DOHH2 (cell line): ENCODE measurements at regions not wholly inside any gene's neighbourhood (a gene's known extent, or its start where the extent isn't known, plus 50 kb on each side); places are given as distances from the start of the nearest gene placed in this dataset.

ENCODE experiments used
- H3F3A ChIP-seq: fragments of 200-600 bp; sonication (generic), shearing (Covaris generic); 2 replicates; pipeline ENCODE4 v1.6.0; 2016; ENCODE audit warnings: antibody characterized with exemption, mild to moderate bottlenecking; ENCODE audit not compliant: control insufficient read depth, insufficient read depth
- H3K27ac ChIP-seq: fragments of 200-600 bp; sonication (generic); 2 replicates; pipeline ENCODE4 v1.5.1; 2014; ENCODE audit warnings: low read depth, mild to moderate bottlenecking, low read length, moderate library complexity
- H3K27me3 ChIP-seq: fragments of 200-600 bp; sonication (generic); 2 replicates; pipeline ENCODE4 v1.6.1; 2014; ENCODE audit warnings: mild to moderate bottlenecking, low read length, mixed read lengths; ENCODE audit not compliant: control insufficient read depth
- H3K36me3 ChIP-seq: fragments of 200-600 bp; sonication (generic); 2 replicates; pipeline ENCODE4 v1.6.1; 2014; ENCODE audit warnings: mild to moderate bottlenecking, low read length, moderate library complexity, mixed read lengths; ENCODE audit not compliant: control insufficient read depth
- H3K4me1 ChIP-seq: fragments of 200-600 bp; sonication (generic); 2 replicates; pipeline ENCODE4 v1.6.1; 2014; ENCODE audit warnings: mild to moderate bottlenecking, low read length, mixed read lengths; ENCODE audit not compliant: control insufficient read depth
- H3K4me2 ChIP-seq: fragments of 200-600 bp; sonication (generic); 2 replicates; pipeline ENCODE4 v1.6.0; 2014; ENCODE audit warnings: mild to moderate bottlenecking, low read length, moderate library complexity
- H3K4me3 ChIP-seq: fragments of 200-600 bp; sonication (generic); 2 replicates; pipeline ENCODE4 v1.5.1; 2014; ENCODE audit warnings: mild to moderate bottlenecking, low read length, mixed read lengths
- H3K79me2 ChIP-seq: fragments of 200-600 bp; sonication (generic); 2 replicates; pipeline ENCODE4 v1.6.1; 2014; ENCODE audit warnings: mild to moderate bottlenecking, low read length, mixed read lengths; ENCODE audit not compliant: control insufficient read depth
- H3K9me2 ChIP-seq: fragments of 200-600 bp; sonication (generic); replicated peaks from 2 replicates; pipeline ENCODE4 v1.6.1; 2014; ENCODE audit warnings: mild to moderate bottlenecking, low read length, mixed read lengths; ENCODE audit not compliant: control insufficient read depth
- H3K9me3 ChIP-seq: fragments of 200-600 bp; sonication (generic); 2 replicates; pipeline ENCODE4 v1.6.1; 2014; ENCODE audit warnings: antibody characterized with exemption, low read length, mixed read lengths; ENCODE audit not compliant: control insufficient read depth, insufficient read depth
- H4K20me1 ChIP-seq: fragments of 200-600 bp; sonication (generic); 2 replicates; pipeline ENCODE4 v1.6.0; 2014; ENCODE audit warnings: low read depth, mild to moderate bottlenecking, antibody characterized with exemption, low read length, moderate library complexity; ENCODE audit not compliant: control insufficient read depth, insufficient read depth
- EZH2phosphoT487 ChIP-seq: fragments of 200-600 bp; sonication (generic); IDR thresholded peaks from 2 replicates; pipeline ENCODE4 v1.6.1; 2017; ENCODE audit warnings: borderline replicate concordance, mild to moderate bottlenecking, antibody characterized with exemption, low read length, moderate library complexity, mixed read lengths
- TF ChIP-seq, protein P1 (sequence below): fragments of 200-600 bp; sonication (generic); IDR thresholded peaks from one replicate; pipeline ENCODE4 v1.5.1; 2014; ENCODE audit warnings: antibody characterized with exemption, mild to moderate bottlenecking, low read depth, low read length; ENCODE audit not compliant: poor library complexity, severe bottlenecking

- Histone ChIP-seq H3K27ac (no peak overlapping the region), H3K27me3 (no peaks in the 10 kb centered on the region), H3K4me3 (no peak overlapping the region), H3K9me2 (no peaks in the 10 kb centered on the region), H3K4me2 (no peak overlapping the region), H3F3A (no peaks in the 10 kb centered on the region), H3K36me3 (no peaks in the 10 kb centered on the region), H3K4me1 (no peaks in the 10 kb centered on the region), H4K20me1 (no peaks in the 10 kb centered on the region), H3K79me2 (no peaks in the 10 kb centered on the region), H3K9me3 (no peaks in the 10 kb centered on the region)
- TF ChIP-seq EZH2phosphoT487, result no peak
- TF ChIP-seq, protein P1, sequence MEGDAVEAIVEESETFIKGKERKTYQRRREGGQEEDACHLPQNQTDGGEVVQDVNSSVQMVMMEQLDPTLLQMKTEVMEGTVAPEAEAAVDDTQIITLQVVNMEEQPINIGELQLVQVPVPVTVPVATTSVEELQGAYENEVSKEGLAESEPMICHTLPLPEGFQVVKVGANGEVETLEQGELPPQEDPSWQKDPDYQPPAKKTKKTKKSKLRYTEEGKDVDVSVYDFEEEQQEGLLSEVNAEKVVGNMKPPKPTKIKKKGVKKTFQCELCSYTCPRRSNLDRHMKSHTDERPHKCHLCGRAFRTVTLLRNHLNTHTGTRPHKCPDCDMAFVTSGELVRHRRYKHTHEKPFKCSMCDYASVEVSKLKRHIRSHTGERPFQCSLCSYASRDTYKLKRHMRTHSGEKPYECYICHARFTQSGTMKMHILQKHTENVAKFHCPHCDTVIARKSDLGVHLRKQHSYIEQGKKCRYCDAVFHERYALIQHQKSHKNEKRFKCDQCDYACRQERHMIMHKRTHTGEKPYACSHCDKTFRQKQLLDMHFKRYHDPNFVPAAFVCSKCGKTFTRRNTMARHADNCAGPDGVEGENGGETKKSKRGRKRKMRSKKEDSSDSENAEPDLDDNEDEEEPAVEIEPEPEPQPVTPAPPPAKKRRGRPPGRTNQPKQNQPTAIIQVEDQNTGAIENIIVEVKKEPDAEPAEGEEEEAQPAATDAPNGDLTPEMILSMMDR, result no peak
Measured at GRCh38 chr15:54998661-54999060, 198.1 kb downstream of the RSL24D1 start.

DNA sequence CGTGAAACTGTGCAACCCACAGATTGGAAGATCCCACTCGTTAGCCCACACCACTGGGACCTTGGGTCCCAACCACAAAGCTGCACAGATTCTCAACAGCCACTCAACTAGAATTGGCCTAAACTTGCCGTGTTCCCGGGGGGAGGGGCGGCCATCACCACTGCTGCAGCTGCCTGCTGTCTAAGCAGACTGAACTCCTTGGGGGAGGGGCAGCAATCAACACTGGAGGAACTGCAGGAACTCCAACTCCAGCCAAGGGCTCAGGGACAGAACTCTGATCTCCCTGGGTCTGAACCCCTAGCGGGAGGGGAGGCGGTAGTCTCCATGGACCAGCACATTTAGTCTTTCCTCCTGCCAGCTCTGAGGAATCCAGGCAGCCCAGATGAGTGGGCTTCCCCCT lies 205.9 kb downstream of the RSL24D1 start:
- Histone ChIP-seq H3K79me2 (no peaks in the 10 kb centered on the region), H3K4me1 (no peaks in the 10 kb centered on the region), H3K4me3 (no peak overlapping the region), H3K4me2 (no peak overlapping the region), H3K36me3 (no peaks in the 10 kb centered on the region), H3K9me3 (no peaks in the 10 kb centered on the region; the same call in 1 of the 2 replicates), H3K27me3 (no peaks in the 10 kb centered on the region), H3K9me2 (no peaks in the 10 kb centered on the region), H3K27ac (no peak overlapping the region), H4K20me1 (no peaks in the 10 kb centered on the region), H3F3A (no peaks in the 10 kb centered on the region)
- no peak for TF ChIP-seq EZH2phosphoT487
- TF ChIP-seq, protein P1, result no peak

GRCh38 chr15:54987881-54988280 lies 208.9 kb downstream of the RSL24D1 start:
- H3K4me3 ChIP-seq, result no peak overlapping the region
- H3K9me3 ChIP-seq, result no peaks in the 10 kb centered on the region; the same call in 1 of the 2 replicates
- no peaks in the 10 kb centered on the region for H3K4me1 ChIP-seq
- no peaks in the 10 kb centered on the region for H3K27me3 ChIP-seq
- H3K4me2 ChIP-seq, result no peak overlapping the region
- H3F3A ChIP-seq, result no peaks in the 10 kb centered on the region
- no peaks in the 10 kb centered on the region for H3K36me3 ChIP-seq
- no peaks in the 10 kb centered on the region for H4K20me1 ChIP-seq
- H3K79me2 ChIP-seq, result no peaks in the 10 kb centered on the region
- no peaks in the 10 kb centered on the region for H3K9me2 ChIP-seq
- H3K27ac ChIP-seq, result no peak overlapping the region
- TF ChIP-seq, protein P1, result no peak
- no peak for TF ChIP-seq EZH2phosphoT487

DNA sequence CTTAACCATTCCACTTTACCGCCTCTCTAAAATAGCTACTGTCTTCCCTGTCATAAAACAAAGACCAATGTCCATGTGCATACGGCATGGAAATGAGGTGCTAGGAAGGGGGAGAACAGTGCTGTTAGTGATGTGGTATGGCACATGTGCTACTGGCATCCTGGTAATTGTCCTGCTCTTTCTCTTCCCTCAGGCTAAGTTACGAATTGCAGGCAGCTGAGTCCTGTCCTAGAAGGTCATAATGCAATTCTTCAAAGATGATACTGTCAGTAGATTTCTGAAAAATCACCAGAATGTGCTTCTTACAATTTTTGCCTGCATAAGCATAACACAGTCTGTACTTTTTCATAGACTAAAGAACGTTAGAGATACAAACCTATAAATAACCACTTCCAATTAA lies 216.8 kb downstream of the RSL24D1 start:
- no peak overlapping the region for H3K27ac ChIP-seq
- H4K20me1 ChIP-seq, result no peaks in the 10 kb centered on the region
- H3K4me1 ChIP-seq, result no peaks in the 10 kb centered on the region
- H3F3A ChIP-seq, result no peaks in the 10 kb centered on the region
- no peaks in the 10 kb centered on the region for H3K27me3 ChIP-seq
- no peaks in the 10 kb centered on the region for H3K9me3 ChIP-seq
- H3K9me2 ChIP-seq, result no peaks in the 10 kb centered on the region
- no peak overlapping the region for H3K4me3 ChIP-seq
- H3K36me3 ChIP-seq, result no peaks in the 10 kb centered on the region
- H3K79me2 ChIP-seq, result no peaks in the 10 kb centered on the region
- TF ChIP-seq, protein P1, result no peak
- no peak for TF ChIP-seq EZH2phosphoT487
- no peak overlapping the region for H3K4me2 ChIP-seq
